CD4-positive, alpha-beta T cell treated with Interleukin-12 subunit alpha and Interleukin-12 subunit beta, for 1 hour (primary cell): ENCODE measurements at regions not wholly inside any gene's neighbourhood (a gene's known extent, or its start where the extent isn't known, plus 50 kb on each side); places are given as distances from the start of the nearest gene placed in this dataset.

Experiments
- DNase-seq: peaks from one replicate; pipeline ENCODE4 v3.0.0-alpha.2; 2020

- no peak for DNase-seq
These were observed 111.4 kb upstream of the TTC29 start for GRCh38 chr4:147056940-147057610.

GRCh38 chr4:147057611-147058190 lies 112.0 kb upstream of the TTC29 start:
- peak; percentile 6 for DNase-seq

- no peak for DNase-seq
These were observed 113.5 kb upstream of the TTC29 start for GRCh38 chr4:147059064-147059731.

- DNase-seq = no peak
These were observed 114.7 kb upstream of the TTC29 start for GRCh38 chr4:147060151-147060931.

- DNase-seq = no peak
These were observed 119.2 kb upstream of the TTC29 start for GRCh38 chr4:147064856-147065255.

GRCh38 chr4:147068564-147068963 lies 122.9 kb upstream of the TTC29 start:
- no peak for DNase-seq

GRCh38 chr4:147071209-147071740 lies 125.6 kb upstream of the TTC29 start:
- DNase-seq = no peak

GRCh38 chr4:147076179-147076578 lies 130.5 kb upstream of the TTC29 start:
- DNase-seq = no peak

- DNase-seq = no peak
These were observed 131.1 kb upstream of the TTC29 start for GRCh38 chr4:147076728-147077127.

- no peak for DNase-seq
These were observed 132.7 kb upstream of the TTC29 start for GRCh38 chr4:147078362-147078761.

- no peak for DNase-seq
These were observed 133.4 kb upstream of the TTC29 start for GRCh38 chr4:147078875-147079658.

GRCh38 chr4:147084861-147085260 lies 139.2 kb upstream of the TTC29 start:
- no peak for DNase-seq

GRCh38 chr4:147085781-147086180 lies 140.1 kb upstream of the TTC29 start:
- no peak for DNase-seq

GRCh38 chr4:147088146-147088545 lies 142.5 kb upstream of the TTC29 start:
- no peak for DNase-seq

- DNase-seq = no peak
These were observed 144.8 kb upstream of the TTC29 start for GRCh38 chr4:147090486-147090885.

GRCh38 chr4:147093206-147093605 lies 147.5 kb upstream of the TTC29 start:
- DNase-seq = no peak

GRCh38 chr4:147094238-147094637 lies 148.6 kb upstream of the TTC29 start:
- no peak for DNase-seq

GRCh38 chr4:147096667-147097604 lies 151.3 kb upstream of the TTC29 start:
- DNase-seq = peak; percentile 45

GRCh38 chr4:147101678-147102077 lies 156.0 kb upstream of the TTC29 start:
- DNase-seq = no peak

- DNase-seq = no peak
These were observed 156.9 kb upstream of the TTC29 start for GRCh38 chr4:147102596-147102995.

GRCh38 chr4:147103403-147103946 lies 157.8 kb upstream of the TTC29 start:
- DNase-seq = no peak
